Sigmoid colon (tissue), 4 donors: ENCODE measurements at regions not wholly inside any gene's neighbourhood (a gene's known extent, or its start where the extent isn't known, plus 50 kb on each side); places are given as distances from the start of the nearest gene placed in this dataset.

ENCODE experiments used
- CTCF ChIP-seq, 4 experiments: fragments of 450-650 bp in 3 of 4; fragments of 200-600 bp in 1 of 4; IDR thresholded peaks; one replicate each; pipeline ENCODE4 v1.5.1; 2016 to 2019; ENCODE audit warnings: antibody characterized with exemption in 4 of 4, mild to moderate bottlenecking in 3 of 4, moderate library complexity in 2 of 4
- EP300 ChIP-seq, 4 donors: sonication (generic); formaldehyde crosslinking; IDR thresholded peaks; one replicate each; pipeline ENCODE4 v1.6.1; 2017; ENCODE audit warnings: antibody characterized with exemption in 4 of 4

GRCh38 chr1:182304218-182304617 lies 87.4 kb downstream of the GLUL start:
- TF ChIP-seq EP300 (IDR thresholded peaks at IDR 0.05) (no peak), CTCF (IDR thresholded peaks at IDR 0.05) (no peak)
